SU-DHL-6 (cell line): ENCODE measurements at regions not wholly inside any gene's neighbourhood (a gene's known extent, or its start where the extent isn't known, plus 50 kb on each side); places are given as distances from the start of the nearest gene placed in this dataset.

ENCODE experiments used
- H2AFZ ChIP-seq: fragments of 200-600 bp; sonication (generic); 2 replicates; pipeline ENCODE4 v1.6.1; 2014; ENCODE audit warnings: low read depth, mild to moderate bottlenecking, moderate library complexity, mixed read lengths, antibody characterized with exemption, low read length; ENCODE audit not compliant: severe bottlenecking
- H3F3A ChIP-seq: fragments of 200-600 bp; shearing (Covaris generic); 2 replicates; pipeline ENCODE4 v1.6.0; 2016; ENCODE audit warnings: antibody characterized with exemption, mild to moderate bottlenecking; ENCODE audit not compliant: insufficient read depth
- H3K27ac ChIP-seq: fragments of 200-600 bp; sonication (generic); 2 replicates; pipeline ENCODE4 v1.5.1; 2016; ENCODE audit warnings: low read depth, mild to moderate bottlenecking, low read length, moderate library complexity, mixed read lengths
- H3K27me3 ChIP-seq: fragments of 200-600 bp; sonication (generic), shearing (Covaris generic); 2 replicates; pipeline ENCODE4 v1.6.0; 2014; ENCODE audit warnings: mild to moderate bottlenecking, low read length
- H3K36me3 ChIP-seq: fragments of 200-600 bp; sonication (generic); 2 replicates; pipeline ENCODE4 v1.6.1; 2014; ENCODE audit warnings: mild to moderate bottlenecking, low read length, mixed read lengths
- H3K4me2 ChIP-seq: fragments of 300-600, 200-600 bp; shearing (Covaris generic), sonication (generic); 2 replicates; pipeline ENCODE4 v1.6.0; 2014; ENCODE audit warnings: low read length, low read depth, mild to moderate bottlenecking; ENCODE audit not compliant: poor library complexity, severe bottlenecking
- H3K4me3 ChIP-seq: fragments of 200-600 bp; sonication (generic); 2 replicates; pipeline ENCODE4 v1.5.1; 2014; ENCODE audit warnings: antibody characterized with exemption, low read length, mild to moderate bottlenecking, mixed read lengths; ENCODE audit not compliant: insufficient read depth, poor library complexity, severe bottlenecking
- H3K79me2 ChIP-seq: fragments of 200-600 bp; sonication (generic); 2 replicates; pipeline ENCODE4 v1.6.1; 2014; ENCODE audit warnings: mild to moderate bottlenecking, low read length, moderate library complexity; ENCODE audit not compliant: insufficient read depth
- H3K9ac ChIP-seq: fragments of 200-600 bp; sonication (generic); 2 replicates; pipeline ENCODE4 v1.7.0; 2014; ENCODE audit warnings: mild to moderate bottlenecking, low read length
- H3K9me2 ChIP-seq: fragments of 200-600 bp; sonication (generic); replicated peaks from 2 replicates; pipeline ENCODE4 v1.6.1; 2014; ENCODE audit warnings: low read length; ENCODE audit not compliant: insufficient read depth
- H3K9me3 ChIP-seq: fragments of 200-600 bp; sonication (generic); 2 replicates; pipeline ENCODE4 v1.6.1; 2014; ENCODE audit warnings: low read length, mixed read lengths; ENCODE audit not compliant: insufficient read depth
- H4K20me1 ChIP-seq: fragments of 200-600 bp; sonication (generic); 2 replicates; pipeline ENCODE4 v1.6.1; 2014; ENCODE audit warnings: low read depth, mild to moderate bottlenecking, antibody characterized with exemption, low read length, moderate library complexity, mixed read lengths
- CTCF ChIP-seq: fragments of 200-600 bp; sonication (generic); IDR thresholded peaks from one replicate; pipeline ENCODE4 v1.5.1; 2017; ENCODE audit warnings: antibody characterized with exemption, mild to moderate bottlenecking, low read length, moderate library complexity; ENCODE audit not compliant: insufficient read depth, poor library complexity, severe bottlenecking
- EZH2phosphoT487 ChIP-seq: fragments of 200-600 bp; sonication (generic), shearing (Covaris generic); conservative IDR thresholded peaks from 2 replicates; pipeline ENCODE4 v1.6.1; 2018; ENCODE audit warnings: mild to moderate bottlenecking, antibody characterized with exemption, low read length, moderate library complexity, mixed read lengths

GRCh38 chr13:48775804-48776203, 122.1 kb downstream of the CYSLTR2 start:
- Histone ChIP-seq H3K9ac (no peak overlapping the region), H3K9me3 (peaks cover under 1% of the 10 kb centered on the region; the same call in 1 of the 2 replicates), H3F3A (no peaks in the 10 kb centered on the region), H3K4me3 (no peak overlapping the region), H3K4me2 (no peak overlapping the region), H3K36me3 (no peaks in the 10 kb centered on the region), H3K27me3 (no peaks in the 10 kb centered on the region), H3K79me2 (no peaks in the 10 kb centered on the region), H2AFZ (no peak overlapping the region), H3K9me2 (no peaks in the 10 kb centered on the region), H4K20me1 (no peaks in the 10 kb centered on the region), H3K27ac (no peak overlapping the region)
- TF ChIP-seq EZH2phosphoT487: no peak
- no peak for TF ChIP-seq CTCF

- Histone ChIP-seq H3K9ac (no peak overlapping the region), H3K79me2 (no peaks in the 10 kb centered on the region), H3K4me2 (no peak overlapping the region), H2AFZ (no peak overlapping the region), H3K9me3 (peaks cover 4% of the 10 kb centered on the region; the same call in 1 of the 2 replicates), H4K20me1 (no peaks in the 10 kb centered on the region), H3K27ac (no peak overlapping the region), H3F3A (no peaks in the 10 kb centered on the region), H3K9me2 (no peaks in the 10 kb centered on the region), H3K4me3 (no peak overlapping the region), H3K36me3 (no peaks in the 10 kb centered on the region), H3K27me3 (no peaks in the 10 kb centered on the region)
- no peak for TF ChIP-seq EZH2phosphoT487
- no peak for TF ChIP-seq CTCF
These were observed 122.7 kb downstream of the CYSLTR2 start for GRCh38 chr13:48776401-48776800.

- Histone ChIP-seq H3K4me3 (no peak overlapping the region), H3K79me2 (no peaks in the 10 kb centered on the region), H3K4me2 (no peak overlapping the region), H2AFZ (no peak overlapping the region), H4K20me1 (no peaks in the 10 kb centered on the region), H3K27ac (no peak overlapping the region), H3K9me2 (no peaks in the 10 kb centered on the region), H3K9me3 (peaks cover 4% of the 10 kb centered on the region; the same call in 1 of the 2 replicates), H3K36me3 (no peaks in the 10 kb centered on the region), H3K27me3 (no peaks in the 10 kb centered on the region), H3F3A (no peaks in the 10 kb centered on the region), H3K9ac (no peak overlapping the region)
- TF ChIP-seq CTCF: no peak
- TF ChIP-seq EZH2phosphoT487: no peak
These were observed 124.9 kb downstream of the CYSLTR2 start for GRCh38 chr13:48778610-48779009.
